Parathyroid adenoma (tissue), 2 donors: ENCODE measurements at regions not wholly inside any gene's neighbourhood (a gene's known extent, or its start where the extent isn't known, plus 50 kb on each side); places are given as distances from the start of the nearest gene placed in this dataset.

ENCODE experiments used
- H2AFZ ChIP-seq: fragments of 300-600 bp; sonication (generic); one replicate; pipeline ENCODE4 v1.7.0; 2017; ENCODE audit warnings: antibody characterized with exemption, mild to moderate bottlenecking
- H3K27ac ChIP-seq: fragments of 300-600 bp; sonication (generic); one replicate; pipeline ENCODE4 v1.7.0; 2017
- H3K27me3 ChIP-seq: fragments of 300-600 bp; sonication (generic); one replicate; pipeline ENCODE4 v1.7.0; 2017; ENCODE audit warnings: low read length; ENCODE audit not compliant: control insufficient read depth, insufficient read depth
- H3K36me3 ChIP-seq: fragments of 300-600 bp; sonication (generic); one replicate; pipeline ENCODE4 v1.7.0; 2017; ENCODE audit warnings: low read length; ENCODE audit not compliant: control insufficient read depth, insufficient read depth
- H3K4me1 ChIP-seq: fragments of 300-600 bp; sonication (generic); one replicate; pipeline ENCODE4 v1.7.0; 2017; ENCODE audit warnings: control low read depth
- H3K4me2 ChIP-seq: fragments of 300-600 bp; sonication (generic); one replicate; pipeline ENCODE4 v1.7.0; 2017; ENCODE audit warnings: low read length
- H3K4me3 ChIP-seq: fragments of 300-600 bp; sonication (generic); one replicate; pipeline ENCODE4 v1.7.0; 2017; ENCODE audit warnings: low read depth, low read length
- H3K79me2 ChIP-seq: fragments of 300-600 bp; sonication (generic); one replicate; pipeline ENCODE4 v1.7.0; 2017; ENCODE audit warnings: control low read depth
- H3K9ac ChIP-seq: fragments of 300-600 bp; sonication (generic); one replicate; pipeline ENCODE4 v1.7.0; 2017; ENCODE audit warnings: mild to moderate bottlenecking
- H3K9me3 ChIP-seq: fragments of 300-600 bp; sonication (generic); one replicate; pipeline ENCODE4 v1.7.0; 2017; ENCODE audit warnings: low read length; ENCODE audit not compliant: control insufficient read depth
- TF ChIP-seq, protein P1 (sequence below): fragments of 300-600 bp; sonication (generic); IDR thresholded peaks from one replicate; pipeline ENCODE4 v1.7.0; 2017; ENCODE audit warnings: antibody characterized with exemption, mild to moderate bottlenecking
- donor health status: primary hyperparathyroidism.

GRCh38 chr5:155727512-155728145 is 599.3 kb upstream of the SGCD start:
- Histone ChIP-seq H2AFZ (peak overlapping the region; percentile 84), H3K36me3 (no peaks in the 10 kb centered on the region), H3K4me1 (peaks cover 42% of the 10 kb centered on the region), H3K4me2 (peak overlapping the region; percentile 67), H3K27me3 (no peaks in the 10 kb centered on the region), H3K4me3 (peak overlapping the region; percentile 39), H3K9me3 (no peaks in the 10 kb centered on the region), H3K79me2 (peaks cover 20% of the 10 kb centered on the region), H3K27ac (peak overlapping the region; percentile 90), H3K9ac (peak overlapping the region; percentile 57)
- TF ChIP-seq, protein P1, sequence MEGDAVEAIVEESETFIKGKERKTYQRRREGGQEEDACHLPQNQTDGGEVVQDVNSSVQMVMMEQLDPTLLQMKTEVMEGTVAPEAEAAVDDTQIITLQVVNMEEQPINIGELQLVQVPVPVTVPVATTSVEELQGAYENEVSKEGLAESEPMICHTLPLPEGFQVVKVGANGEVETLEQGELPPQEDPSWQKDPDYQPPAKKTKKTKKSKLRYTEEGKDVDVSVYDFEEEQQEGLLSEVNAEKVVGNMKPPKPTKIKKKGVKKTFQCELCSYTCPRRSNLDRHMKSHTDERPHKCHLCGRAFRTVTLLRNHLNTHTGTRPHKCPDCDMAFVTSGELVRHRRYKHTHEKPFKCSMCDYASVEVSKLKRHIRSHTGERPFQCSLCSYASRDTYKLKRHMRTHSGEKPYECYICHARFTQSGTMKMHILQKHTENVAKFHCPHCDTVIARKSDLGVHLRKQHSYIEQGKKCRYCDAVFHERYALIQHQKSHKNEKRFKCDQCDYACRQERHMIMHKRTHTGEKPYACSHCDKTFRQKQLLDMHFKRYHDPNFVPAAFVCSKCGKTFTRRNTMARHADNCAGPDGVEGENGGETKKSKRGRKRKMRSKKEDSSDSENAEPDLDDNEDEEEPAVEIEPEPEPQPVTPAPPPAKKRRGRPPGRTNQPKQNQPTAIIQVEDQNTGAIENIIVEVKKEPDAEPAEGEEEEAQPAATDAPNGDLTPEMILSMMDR, result no peak

DNA sequence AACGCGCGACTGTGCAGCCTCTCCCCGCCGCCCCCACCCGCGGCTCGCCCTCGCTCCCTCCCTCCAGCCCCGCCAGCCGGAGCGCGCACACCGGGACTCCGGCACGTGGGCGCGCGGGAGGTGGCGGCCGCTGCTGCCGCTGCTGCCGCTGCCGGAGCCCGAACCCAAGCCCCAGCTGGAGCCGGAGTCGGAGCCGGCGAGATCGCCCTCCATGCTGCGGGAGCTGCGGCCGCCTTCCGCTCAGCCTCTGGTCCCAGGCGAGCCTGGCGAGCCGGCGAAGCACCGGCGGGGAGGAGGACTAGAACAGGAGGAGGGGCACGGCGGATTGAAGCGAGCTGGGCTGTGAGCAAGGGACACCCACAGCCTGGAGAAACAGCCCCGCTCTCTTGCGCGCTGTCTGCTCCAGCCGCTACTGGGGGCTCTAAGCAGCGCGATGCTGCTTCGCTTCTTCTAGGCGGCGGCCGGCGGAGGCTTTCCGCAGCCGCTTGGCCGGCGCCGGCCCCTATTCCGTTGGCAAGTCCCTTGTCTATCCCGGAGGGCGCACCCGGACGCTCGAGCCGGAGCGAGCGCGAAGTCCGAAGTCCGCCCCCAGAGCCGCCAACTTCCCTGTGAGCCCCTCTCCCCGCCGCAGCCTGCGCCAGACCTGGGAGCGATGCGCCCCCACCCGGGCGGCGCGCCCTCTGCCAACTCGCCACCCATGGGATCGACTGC is 598.7 kb upstream of the SGCD start:
- Histone ChIP-seq H3K9me3 (no peaks in the 10 kb centered on the region), H3K4me3 (peak overlapping the region; percentile 39), H3K79me2 (peaks cover 23% of the 10 kb centered on the region), H3K9ac (peak overlapping the region; percentile 57), H3K27me3 (no peaks in the 10 kb centered on the region), H3K27ac (peak overlapping the region; percentile 90), H3K36me3 (no peaks in the 10 kb centered on the region), H3K4me1 (peaks cover 39% of the 10 kb centered on the region), H3K4me2 (peak overlapping the region; percentile 67), H2AFZ (peak overlapping the region; percentile 84)
- TF ChIP-seq, protein P1, result no peak

GRCh38 chr5:155728857-155729683 is 597.9 kb upstream of the SGCD start:
- peak overlapping the region; percentile 39 for H3K4me3 ChIP-seq
- no peaks in the 10 kb centered on the region for H3K36me3 ChIP-seq
- H3K9ac ChIP-seq, result peak overlapping the region; percentile 57
- H2AFZ ChIP-seq, result peak overlapping the region; percentile 84
- H3K27me3 ChIP-seq, result no peaks in the 10 kb centered on the region
- peak overlapping the region; percentile 67 for H3K4me2 ChIP-seq
- H3K79me2 ChIP-seq, result peaks cover 27% of the 10 kb centered on the region
- no peaks in the 10 kb centered on the region for H3K9me3 ChIP-seq
- peak overlapping the region; percentile 90 for H3K27ac ChIP-seq
- TF ChIP-seq, protein P1, result peak; percentile 13
- peaks cover 35% of the 10 kb centered on the region for H3K4me1 ChIP-seq

DNA sequence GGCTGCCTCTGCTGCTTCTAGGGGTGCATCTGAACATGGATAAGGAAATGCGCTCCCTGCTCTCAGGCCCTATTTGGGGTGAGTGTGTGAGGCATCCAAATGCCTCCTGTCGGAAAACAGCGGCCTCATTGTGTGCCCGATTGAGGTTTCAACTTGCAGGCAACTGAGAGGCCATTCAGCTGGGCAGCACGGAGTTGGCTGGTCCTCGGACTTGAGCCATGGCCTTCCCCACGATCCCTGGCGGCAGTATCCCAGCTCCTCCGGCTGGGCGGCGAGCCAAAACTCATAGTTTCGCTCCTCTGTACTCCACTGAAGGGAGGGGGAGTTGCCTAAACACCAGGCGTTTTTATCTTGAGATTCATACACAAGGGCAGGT is 597.3 kb upstream of the SGCD start:
- Histone ChIP-seq H3K36me3 (no peaks in the 10 kb centered on the region), H3K4me1 (peaks cover 38% of the 10 kb centered on the region), H3K27me3 (no peaks in the 10 kb centered on the region), H3K9ac (no peak overlapping the region), H3K79me2 (peaks cover 33% of the 10 kb centered on the region), H3K27ac (peak overlapping the region; percentile 90), H3K9me3 (no peaks in the 10 kb centered on the region), H2AFZ (peak overlapping the region; percentile 84), H3K4me2 (peak overlapping the region; percentile 67), H3K4me3 (peak overlapping the region; percentile 39)
- TF ChIP-seq, protein P1, result no peak
